GM19395 (cell line): ENCODE measurements at regions not wholly inside any gene's neighbourhood (a gene's known extent, or its start where the extent isn't known, plus 50 kb on each side); places are given as distances from the start of the nearest gene placed in this dataset.
"Not testable (repeated sequence)": the region's sequence is repeated elsewhere in the genome, so short reads cannot be mapped to it uniquely, and the experiment has no call there.

ENCODE experiments used
- ATAC-seq: cut with Tn5 transposase; IDR thresholded peaks from one replicate; pipeline ENCODE4 v1.9.1; 2021; ENCODE audit warnings: mild to moderate bottlenecking, moderate library complexity; ENCODE audit not compliant: unreplicated experiment

- no peak for ATAC-seq
Observed at GRCh38 chr10:119996944-119997343, 104.4 kb downstream of the SEC23IP start.

- no peak for ATAC-seq
Observed at GRCh38 chr10:119997429-119997828, 104.9 kb downstream of the SEC23IP start.

GRCh38 chr10:120002785-120003184 is 110.3 kb downstream of the SEC23IP start:
- ATAC-seq: no peak

- ATAC-seq: no peak
Observed at GRCh38 chr10:120005207-120006201, 113.0 kb downstream of the SEC23IP start.

GRCh38 chr10:120007261-120007660 is 114.7 kb downstream of the SEC23IP start:
- no peak for ATAC-seq

GRCh38 chr10:120011359-120012130 is 119.0 kb downstream of the SEC23IP start:
- ATAC-seq: no peak

GRCh38 chr10:120012131-120012400 is 119.5 kb downstream of the SEC23IP start:
- ATAC-seq: no peak

GRCh38 chr10:120012566-120012965 is 120.0 kb downstream of the SEC23IP start:
- no peak for ATAC-seq

GRCh38 chr10:120014031-120014430 is 121.5 kb downstream of the SEC23IP start:
- ATAC-seq: no peak

GRCh38 chr10:120015064-120015463 is 122.5 kb downstream of the SEC23IP start:
- no peak for ATAC-seq

GRCh38 chr10:120016906-120017305 is 124.4 kb downstream of the SEC23IP start:
- no peak for ATAC-seq

- ATAC-seq: no peak
Observed at GRCh38 chr10:120017733-120018417, 125.3 kb downstream of the SEC23IP start.

- no peak for ATAC-seq
Observed at GRCh38 chr10:120018695-120019094, 126.2 kb downstream of the SEC23IP start.

GRCh38 chr10:120019568-120019967 is 127.0 kb downstream of the SEC23IP start:
- ATAC-seq: no peak

GRCh38 chr10:120022357-120022756 is 129.8 kb downstream of the SEC23IP start:
- ATAC-seq: no peak

GRCh38 chr10:120034236-120034635 is 141.7 kb downstream of the SEC23IP start:
- no peak for ATAC-seq

- ATAC-seq: no peak
Observed at GRCh38 chr10:120039046-120039445, 146.5 kb downstream of the SEC23IP start.

- ATAC-seq: no peak
Observed at GRCh38 chr10:120039826-120040225, 147.3 kb downstream of the SEC23IP start.

GRCh38 chr10:120041807-120042559 is 149.5 kb downstream of the SEC23IP start:
- ATAC-seq: no peak

- ATAC-seq: no peak
Observed at GRCh38 chr10:120042705-120043104, 150.2 kb downstream of the SEC23IP start.

- not testable (repeated sequence) for ATAC-seq
Observed at GRCh38 chr10:120047373-120047772, 154.8 kb downstream of the SEC23IP start.
